Neural cell (in vitro differentiated cells): ENCODE measurements at regions not wholly inside any gene's neighbourhood (a gene's known extent, or its start where the extent isn't known, plus 50 kb on each side); places are given as distances from the start of the nearest gene placed in this dataset.

ENCODE experiments used
- H2AFZ ChIP-seq: fragments of 200-600, 300-800 bp; sonication (generic), shearing (Covaris generic); 2 replicates; pipeline ENCODE4 v1.6.0; 2014; ENCODE audit warnings: low read depth, mild to moderate bottlenecking, antibody characterized with exemption, low read length, moderate library complexity
- H3F3A ChIP-seq: fragments of 200-600 bp; shearing (Covaris generic); 2 replicates; pipeline ENCODE4 v1.6.1; 2016; ENCODE audit warnings: mild to moderate bottlenecking, moderate library complexity, mixed read lengths, antibody characterized with exemption, low read length; ENCODE audit not compliant: insufficient read depth, poor library complexity, severe bottlenecking
- H3K27ac ChIP-seq: fragments of 200-600, 300-800 bp; sonication (generic), shearing (Covaris generic); 2 replicates; pipeline ENCODE4 v1.5.1; 2014; ENCODE audit warnings: mild to moderate bottlenecking, low read length, moderate library complexity
- H3K27me3 ChIP-seq: fragments of 300-800, 200-600 bp; sonication (generic), shearing (Covaris generic); 2 replicates; pipeline ENCODE4 v1.6.0; 2014; ENCODE audit warnings: mild to moderate bottlenecking, low read depth, low read length, moderate library complexity; ENCODE audit not compliant: insufficient read depth
- H3K36me3 ChIP-seq: fragments of 300-800, 200-600 bp; sonication (generic), shearing (Covaris generic); 2 replicates; pipeline ENCODE4 v1.5.1; 2014; ENCODE audit warnings: mild to moderate bottlenecking, antibody characterized with exemption, low read length, moderate library complexity; ENCODE audit not compliant: insufficient read depth
- H3K4me2 ChIP-seq: fragments of 300-800, 200-600 bp; sonication (generic), shearing (Covaris generic); 2 replicates; pipeline ENCODE4 v1.6.0; 2014; ENCODE audit warnings: mild to moderate bottlenecking, low read length
- H3K4me3 ChIP-seq: fragments of 300-800, 200-600 bp; sonication (generic), shearing (Covaris generic); 2 replicates; pipeline ENCODE4 v1.5.1; 2014; ENCODE audit warnings: mild to moderate bottlenecking, low read length, moderate library complexity
- H3K79me2 ChIP-seq: fragments of 200-600 bp; shearing (Covaris generic); replicated peaks from 2 replicates; pipeline ENCODE4 v1.6.0; 2014; ENCODE audit warnings: mild to moderate bottlenecking, low read length, moderate library complexity; ENCODE audit not compliant: insufficient read depth
- H3K9ac ChIP-seq: fragments of 300-800, 200-600 bp; sonication (generic), shearing (Covaris generic); 2 replicates; pipeline ENCODE4 v1.6.1; 2016; ENCODE audit warnings: mild to moderate bottlenecking, low read length, mixed read lengths
- H3K9me2 ChIP-seq: fragments of 200-600 bp; shearing (Covaris generic); 2 replicates; pipeline ENCODE4 v1.6.1; 2016; ENCODE audit warnings: mild to moderate bottlenecking, low read length, mixed read lengths; ENCODE audit not compliant: insufficient read depth
- H3K9me3 ChIP-seq: fragments of 200-600, 300-800 bp; sonication (generic), shearing (Covaris generic); 2 replicates; pipeline ENCODE4 v1.6.1; 2016; ENCODE audit warnings: mild to moderate bottlenecking, mixed run types, low read length, moderate library complexity, mixed read lengths
- H4K20me1 ChIP-seq: fragments of 200-600 bp; shearing (Covaris generic); 2 replicates; pipeline ENCODE4 v1.6.1; 2016; ENCODE audit warnings: mild to moderate bottlenecking, mixed run types; ENCODE audit not compliant: insufficient read depth
- CTCF ChIP-seq: fragments of 450-650 bp; IDR thresholded peaks from 2 replicates; pipeline ENCODE4 v1.5.1; 2014; ENCODE audit warnings: antibody characterized with exemption, mild to moderate bottlenecking, moderate library complexity; ENCODE audit not compliant: poor library complexity, severe bottlenecking
- EP300 ChIP-seq: fragments of 450-650 bp; conservative IDR thresholded peaks from 2 replicates; pipeline ENCODE4 v1.6.1; 2014; ENCODE audit warnings: antibody characterized with exemption, mild to moderate bottlenecking, moderate library complexity; ENCODE audit not compliant: poor library complexity, severe bottlenecking
- EZH2 ChIP-seq: fragments of 200-600, 300-800 bp; shearing (Covaris generic), sonication (generic); IDR thresholded peaks from 2 replicates; pipeline ENCODE4 v1.6.1; 2014; ENCODE audit warnings: antibody characterized with exemption, low read length, borderline replicate concordance, mild to moderate bottlenecking; ENCODE audit not compliant: insufficient read depth, poor library complexity, severe bottlenecking
- MXI1 ChIP-seq: fragments of 450-650 bp; conservative IDR thresholded peaks from 2 replicates; pipeline ENCODE4 v1.6.1; 2014; ENCODE audit warnings: antibody characterized with exemption, mild to moderate bottlenecking; ENCODE audit not compliant: poor library complexity, severe bottlenecking
- POLR2AphosphoS5 ChIP-seq: IDR thresholded peaks from 2 replicates; pipeline ENCODE4 v1.6.1; 2012
- RAD21 ChIP-seq: fragments of 450-650 bp; conservative IDR thresholded peaks from 2 replicates; pipeline ENCODE4 v1.6.1; 2014; ENCODE audit warnings: antibody characterized with exemption, mild to moderate bottlenecking, moderate library complexity
- REST ChIP-seq: IDR thresholded peaks from 2 replicates; pipeline ENCODE4 v1.6.1; 2012; ENCODE audit warnings: borderline replicate concordance
- SMC3 ChIP-seq: fragments of 450-650 bp; conservative IDR thresholded peaks from 2 replicates; pipeline ENCODE4 v1.6.1; 2014; ENCODE audit warnings: antibody characterized with exemption, mild to moderate bottlenecking, moderate library complexity; ENCODE audit not compliant: poor library complexity
- TAF1 ChIP-seq: IDR thresholded peaks from 2 replicates; pipeline ENCODE4 v1.6.1; 2012; ENCODE audit warnings: low read depth

- Histone ChIP-seq H3F3A (no peaks in the 10 kb centered on the region), H4K20me1 (no peaks in the 10 kb centered on the region), H3K27ac (no peak overlapping the region), H2AFZ (no peak overlapping the region), H3K4me2 (no peak overlapping the region), H3K9ac (no peak overlapping the region), H3K79me2 (no peaks in the 10 kb centered on the region), H3K9me2 (no peaks in the 10 kb centered on the region), H3K36me3 (no peaks in the 10 kb centered on the region), H3K27me3 (no peaks in the 10 kb centered on the region), H3K9me3 (no peaks in the 10 kb centered on the region), H3K4me3 (no peak overlapping the region)
- TF ChIP-seq POLR2AphosphoS5 (no peak), REST (no peak), RAD21 (no peak), TAF1 (no peak), EP300 (no peak), CTCF (no peak), EZH2 (no peak), SMC3 (no peak)
These were observed 1108.1 kb upstream of the DDX18 start for GRCh38 chr2:116706396-116706795.

GRCh38 chr2:116716038-116716437, 1098.5 kb upstream of the DDX18 start:
- Histone ChIP-seq H3F3A (no peaks in the 10 kb centered on the region), H3K27ac (no peak overlapping the region), H2AFZ (no peak overlapping the region), H3K9ac (no peak overlapping the region), H3K27me3 (no peaks in the 10 kb centered on the region), H3K4me2 (no peak overlapping the region), H3K4me3 (no peak overlapping the region), H4K20me1 (no peaks in the 10 kb centered on the region), H3K9me2 (no peaks in the 10 kb centered on the region), H3K79me2 (no peaks in the 10 kb centered on the region), H3K36me3 (no peaks in the 10 kb centered on the region), H3K9me3 (no peaks in the 10 kb centered on the region)
- TF ChIP-seq EZH2 (no peak), RAD21 (no peak), CTCF (no peak), REST (no peak), EP300 (no peak), TAF1 (no peak), MXI1 (no peak), SMC3 (no peak), POLR2AphosphoS5 (no peak)
